C1 segment of cervical spinal cord (tissue), 14 donors: ENCODE measurements at regions not wholly inside any gene's neighbourhood (a gene's known extent, or its start where the extent isn't known, plus 50 kb on each side); places are given as distances from the start of the nearest gene placed in this dataset.
"Not testable (repeated sequence)": the region's sequence is repeated elsewhere in the genome, so short reads cannot be mapped to it uniquely, and the experiment has no call there.

Experiments
- DNase-seq, 14 donors: peaks; one replicate each; lab custom pipeline; 2025; lab: John Stamatoyannopoulos, UW

- DNase-seq: no peak
Observed at GRCh38 chr21:14826630-14827029, 238.2 kb downstream of the NRIP1 start.

GRCh38 chr21:14825514-14825974, 239.3 kb downstream of the NRIP1 start:
- no peak for DNase-seq

GRCh38 chr21:14824126-14824525, 240.7 kb downstream of the NRIP1 start:
- no peak for DNase-seq

GRCh38 chr21:14817311-14817710, 247.5 kb downstream of the NRIP1 start:
- DNase-seq: no peak

GRCh38 chr21:14814991-14815390, 249.8 kb downstream of the NRIP1 start:
- DNase-seq: no peak

GRCh38 chr21:14814282-14814681, 250.5 kb downstream of the NRIP1 start:
- no peak for DNase-seq

GRCh38 chr21:14804170-14804569, 258.1 kb upstream of the SAMSN1 start:
- not testable (repeated sequence) for DNase-seq

- no peak for DNase-seq
Observed at GRCh38 chr21:14797543-14797942, 251.4 kb upstream of the SAMSN1 start.

GRCh38 chr21:14787312-14787711, 241.2 kb upstream of the SAMSN1 start:
- no peak for DNase-seq

- DNase-seq: no peak
Observed at GRCh38 chr21:14785679-14786078, 239.6 kb upstream of the SAMSN1 start.

GRCh38 chr21:14773777-14774345, 227.7 kb upstream of the SAMSN1 start:
- DNase-seq: peak in 5 of 14 donors; percentile 1 to 51 (median 3)

- DNase-seq: no peak
Observed at GRCh38 chr21:14771593-14771992, 225.5 kb upstream of the SAMSN1 start.

- no peak for DNase-seq
Observed at GRCh38 chr21:14768042-14768441, 221.9 kb upstream of the SAMSN1 start.

GRCh38 chr21:14767192-14767852, 221.2 kb upstream of the SAMSN1 start:
- no peak for DNase-seq

- DNase-seq: no peak
Observed at GRCh38 chr21:14766241-14766640, 220.1 kb upstream of the SAMSN1 start.

- DNase-seq: no peak
Observed at GRCh38 chr21:14763695-14764064, 217.6 kb upstream of the SAMSN1 start.

- no peak for DNase-seq
Observed at GRCh38 chr21:14762734-14763694, 216.9 kb upstream of the SAMSN1 start.

- DNase-seq: no peak
Observed at GRCh38 chr21:14762327-14762726, 216.2 kb upstream of the SAMSN1 start.

- no peak for DNase-seq
Observed at GRCh38 chr21:14759285-14759684, 213.2 kb upstream of the SAMSN1 start.

GRCh38 chr21:14758849-14759248, 212.7 kb upstream of the SAMSN1 start:
- DNase-seq: no peak

GRCh38 chr21:14757533-14758327, 211.6 kb upstream of the SAMSN1 start:
- no peak for DNase-seq

- DNase-seq: no peak
Observed at GRCh38 chr21:14755086-14755485, 209.0 kb upstream of the SAMSN1 start.
